ENCODE measurements at regions not wholly inside any gene's neighbourhood (a gene's known extent, or its start where the extent isn't known, plus 50 kb on each side); places are given as distances from the start of the nearest gene placed in this dataset.
"Not testable (repeated sequence)": the region's sequence is repeated elsewhere in the genome, so short reads cannot be mapped to it uniquely, and the experiment has no call there.

- intact Hi-C loops (cut with micrococcal nuclease), result no loop called here
- ATAC-seq, result no peak
- DNase-seq, result no peak
Measured at GRCh38 chr3:5505163-5505562, 317.7 kb downstream of the EDEM1 start.

GRCh38 chr3:5505997-5506396 lies 318.5 kb downstream of the EDEM1 start:
- intact Hi-C loops (cut with micrococcal nuclease), result no loop called here
- ATAC-seq (no peak), DNase-seq (no peak)

GRCh38 chr3:5508860-5509259 lies 321.4 kb downstream of the EDEM1 start:
- not testable (repeated sequence) for DNase-seq

GRCh38 chr3:5510300-5510699 lies 322.8 kb downstream of the EDEM1 start:
- no peak for DNase-seq
- intact Hi-C loops (cut with micrococcal nuclease), result no loop called here
- ATAC-seq, result no peak

More at GRCh38 chr3:5508860-5509259, 321.4 kb downstream of the EDEM1 start:
- intact Hi-C loops (cut with micrococcal nuclease); ATAC-seq: not testable (repeated sequence)

GRCh38 chr3:5517921-5518320 lies 330.4 kb downstream of the EDEM1 start:
- DNase-seq, result no peak
- intact Hi-C loops (cut with micrococcal nuclease), result no loop called here
- no peak for ATAC-seq

GRCh38 chr3:5520237-5520636 lies 332.7 kb downstream of the EDEM1 start:
- intact Hi-C loops (cut with micrococcal nuclease), result no loop called here
- no peak for ATAC-seq
- no peak for DNase-seq

GRCh38 chr3:5523125-5523524 lies 335.6 kb downstream of the EDEM1 start:
- intact Hi-C loops (cut with micrococcal nuclease), result no loop called here
- ATAC-seq, result no peak

GRCh38 chr3:5531039-5531438 lies 343.5 kb downstream of the EDEM1 start:
- intact Hi-C loops (cut with micrococcal nuclease), result no loop called here
- no peak for ATAC-seq
- DNase-seq, result no peak

More at GRCh38 chr3:5523125-5523524, 335.6 kb downstream of the EDEM1 start:
- DNase-seq, result no peak

- intact Hi-C loops (cut with micrococcal nuclease), result no loop called here
- ATAC-seq (no peak), DNase-seq (no peak)
Measured at GRCh38 chr3:5531741-5532290, 344.3 kb downstream of the EDEM1 start.

- no peak for ATAC-seq
- intact Hi-C loops (cut with micrococcal nuclease), result no loop called here
- DNase-seq, result no peak
Measured at GRCh38 chr3:5540532-5540931, 353.0 kb downstream of the EDEM1 start.

- intact Hi-C loops (cut with micrococcal nuclease), result no loop called here
- DNase-seq (no peak), ATAC-seq (no peak)
Measured at GRCh38 chr3:5542472-5542871, 355.0 kb downstream of the EDEM1 start.

- intact Hi-C loops (cut with micrococcal nuclease), result no loop called here
- no peak for DNase-seq
- ATAC-seq, result no peak
Measured at GRCh38 chr3:5543047-5543446, 355.5 kb downstream of the EDEM1 start.

GRCh38 chr3:5545719-5546118 lies 358.2 kb downstream of the EDEM1 start:
- no peak for ATAC-seq
- DNase-seq, result no peak
- intact Hi-C loops (cut with micrococcal nuclease), result no loop called here

GRCh38 chr3:5553203-5553602 lies 365.7 kb downstream of the EDEM1 start:
- ATAC-seq (no peak), DNase-seq (no peak)
- intact Hi-C loops (cut with micrococcal nuclease), result no loop called here

GRCh38 chr3:5554245-5554747 lies 366.8 kb downstream of the EDEM1 start:
- ATAC-seq (no peak), DNase-seq (no peak)
- intact Hi-C loops (cut with micrococcal nuclease), result no loop called here

- DNase-seq (no peak), ATAC-seq (no peak)
- intact Hi-C loops (cut with micrococcal nuclease), result no loop called here
Measured at GRCh38 chr3:5560199-5560598, 372.7 kb downstream of the EDEM1 start.

- intact Hi-C loops (cut with micrococcal nuclease), result no loop called here
- no peak for DNase-seq
- no peak for ATAC-seq
Measured at GRCh38 chr3:5563537-5564277, 376.2 kb downstream of the EDEM1 start.

GRCh38 chr3:5564278-5564666 lies 376.8 kb downstream of the EDEM1 start:
- intact Hi-C loops (cut with micrococcal nuclease), result no loop called here
- ATAC-seq (no peak), DNase-seq (no peak)

GRCh38 chr3:5565026-5565425 lies 377.5 kb downstream of the EDEM1 start:
- ATAC-seq, result no peak
- intact Hi-C loops (cut with micrococcal nuclease), result no loop called here
- DNase-seq, result no peak

- ATAC-seq (no peak), DNase-seq (no peak)
- intact Hi-C loops (cut with micrococcal nuclease), result no loop called here
Measured at GRCh38 chr3:5567113-5567512, 379.6 kb downstream of the EDEM1 start.

GRCh38 chr3:5568451-5568850 lies 380.9 kb downstream of the EDEM1 start:
- intact Hi-C loops (cut with micrococcal nuclease), result no loop called here
- no peak for ATAC-seq
- DNase-seq, result no peak

All from left ventricle myocardium superior (tissue), 1 donor.